ENCODE measurements at regions not wholly inside any gene's neighbourhood (a gene's known extent, or its start where the extent isn't known, plus 50 kb on each side); places are given as distances from the start of the nearest gene placed in this dataset.

- Mint-ChIP-seq H3K4me3 (no peak overlapping the region), H3K27me3 (ENCODE audit: low read depth in 2 of 2) (peaks cover 0 to 10% of the 10 kb centered on the region in 2 donors), H3K27ac (no peak overlapping the region), H3K4me1 (no peaks in the 10 kb centered on the region), H3K36me3 (no peaks in the 10 kb centered on the region), H3K9me3 (peaks cover 0 to 3% of the 10 kb centered on the region in 2 donors)
- intact Hi-C loops (cut with micrococcal nuclease): no loop called here
- no peak for ATAC-seq
- Histone ChIP-seq H3K4me1 (ENCODE audit: control insufficient read depth, insufficient read depth, low read length) (no peaks in the 10 kb centered on the region), H3K9me3 (ENCODE audit: control insufficient read depth, insufficient read depth, low read length) (no peaks in the 10 kb centered on the region), H3K4me3 (ENCODE audit: low read length) (no peak overlapping the region), H3K36me3 (ENCODE audit: control insufficient read depth, insufficient read depth, low read length) (no peaks in the 10 kb centered on the region), H3K27ac (ENCODE audit: low read length) (no peak overlapping the region), H3K27me3 (ENCODE audit: control insufficient read depth, insufficient read depth, low read length) (no peaks in the 10 kb centered on the region)
- TF ChIP-seq CTCF (IDR thresholded peaks at IDR 0.05): no peak
- WGBS (ENCODE audit: insufficient coverage): 81% methylated on average over 20 of the region's 20 CpGs
- DNase-seq: no peak
Measured at GRCh38 chr17:77006971-77007649, 133.7 kb upstream of the SEC14L1 start.

GRCh38 chr17:77009877-77010276 lies 130.9 kb upstream of the SEC14L1 start:
- H3K4me3 Mint-ChIP-seq: no peak overlapping the region

GRCh38 chr17:77010667-77011066 lies 130.1 kb upstream of the SEC14L1 start:
- Mint-ChIP-seq H3K27me3 (ENCODE audit: low read depth in 2 of 2) (peaks cover 0 to 10% of the 10 kb centered on the region in 2 donors), H3K36me3 (no peaks in the 10 kb centered on the region)

More at GRCh38 chr17:77009877-77010276, 130.9 kb upstream of the SEC14L1 start:
- WGBS (ENCODE audit: insufficient coverage): no CpG with 5 or more reads among the region's 2 CpGs
- H3K9me3 ChIP-seq (ENCODE audit: control insufficient read depth, insufficient read depth, low read length): no peaks in the 10 kb centered on the region
- ATAC-seq (no peak), DNase-seq (no peak)
- Mint-ChIP-seq H3K27me3 (ENCODE audit: low read depth in 2 of 2) (peaks cover 0 to 10% of the 10 kb centered on the region in 2 donors), H3K9me3 (peaks cover 0 to 3% of the 10 kb centered on the region in 2 donors), H3K27ac (no peak overlapping the region), H3K4me1 (no peaks in the 10 kb centered on the region), H3K36me3 (no peaks in the 10 kb centered on the region)
- H3K4me1 ChIP-seq (ENCODE audit: control insufficient read depth, insufficient read depth, low read length): no peaks in the 10 kb centered on the region
- H3K36me3 ChIP-seq (ENCODE audit: control insufficient read depth, insufficient read depth, low read length): no peaks in the 10 kb centered on the region
- no peak overlapping the region for H3K4me3 ChIP-seq (ENCODE audit: low read length)
- no peak overlapping the region for H3K27ac ChIP-seq (ENCODE audit: low read length)
- no peak for TF ChIP-seq CTCF (IDR thresholded peaks at IDR 0.05)
- no peaks in the 10 kb centered on the region for H3K27me3 ChIP-seq (ENCODE audit: control insufficient read depth, insufficient read depth, low read length)
- intact Hi-C loops (cut with micrococcal nuclease): no loop called here

More at GRCh38 chr17:77010667-77011066, 130.1 kb upstream of the SEC14L1 start:
- peaks cover 0 to 3% of the 10 kb centered on the region in 2 donors for H3K9me3 Mint-ChIP-seq
- DNase-seq (no peak), ATAC-seq (no peak)
- intact Hi-C loops (cut with micrococcal nuclease): loop anchor here (1.0 kb wide), 2 partner anchors 46 to 237 kb away; no protein-coding TSS in a partner anchor
- Histone ChIP-seq H3K4me3 (ENCODE audit: low read length) (no peak overlapping the region), H3K4me1 (ENCODE audit: control insufficient read depth, insufficient read depth, low read length) (no peaks in the 10 kb centered on the region), H3K27me3 (ENCODE audit: control insufficient read depth, insufficient read depth, low read length) (no peaks in the 10 kb centered on the region), H3K27ac (ENCODE audit: low read length) (no peak overlapping the region), H3K36me3 (ENCODE audit: control insufficient read depth, insufficient read depth, low read length) (no peaks in the 10 kb centered on the region), H3K9me3 (ENCODE audit: control insufficient read depth, insufficient read depth, low read length) (no peaks in the 10 kb centered on the region)
- no peak for TF ChIP-seq CTCF (IDR thresholded peaks at IDR 0.05)
- no peak overlapping the region for H3K27ac Mint-ChIP-seq
- H3K4me1 Mint-ChIP-seq: no peaks in the 10 kb centered on the region
- H3K4me3 Mint-ChIP-seq: no peak overlapping the region

All from natural killer cell (primary cell).